Bronchial epithelial cell (primary cell): ENCODE measurements at regions not wholly inside any gene's neighbourhood (a gene's known extent, or its start where the extent isn't known, plus 50 kb on each side); places are given as distances from the start of the nearest gene placed in this dataset.

Experiments used
- DNase-seq: peaks from one replicate; pipeline ENCODE4 v3.0.0-alpha.2; 2010; ENCODE audit warnings: low read depth
- FAIRE-seq: peaks from 2 replicates; lab custom pipeline; 2011; peaks lifted over from hg19 to GRCh38; lab: Jason Lieb, UNC
- H3K27me3 ChIP-seq: 2 replicates; pipeline ENCODE4 v1.5.1; 2011; ENCODE audit warnings: low read length; ENCODE audit not compliant: control insufficient read depth, insufficient read depth
- H3K36me3 ChIP-seq: 2 replicates; pipeline ENCODE4 v1.5.1; 2011; ENCODE audit warnings: low read length; ENCODE audit not compliant: control insufficient read depth, insufficient read depth
- H3K4me3 ChIP-seq: 2 replicates; pipeline ENCODE4 v1.5.1; 2011; ENCODE audit warnings: mild to moderate bottlenecking, low read depth, low read length, control low read depth
- TF ChIP-seq, protein P1 (sequence below): IDR thresholded peaks from 2 replicates; pipeline ENCODE4 v1.5.1; 2011; ENCODE audit warnings: mild to moderate bottlenecking, moderate library complexity, low read length, control low read depth, inconsistent platforms; ENCODE audit not compliant: insufficient read depth, severe bottlenecking

DNA sequence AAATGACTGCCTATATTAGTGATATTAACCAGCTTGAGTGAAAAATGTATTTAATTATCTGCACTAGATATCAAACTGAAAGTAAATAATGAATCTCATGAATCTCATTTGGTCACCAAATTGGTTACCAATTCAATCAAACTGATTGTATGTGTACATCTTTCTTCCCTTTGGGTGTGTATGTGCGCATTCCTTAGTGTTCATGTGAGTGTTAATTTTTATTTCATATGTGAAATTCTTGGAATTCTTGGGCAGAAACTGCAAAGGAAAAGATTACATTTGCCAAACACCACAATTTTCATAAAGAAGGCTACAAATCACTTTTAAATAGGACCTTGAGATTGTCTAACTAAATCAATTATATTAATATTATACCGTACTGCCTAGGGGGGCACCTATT lies 648.4 kb upstream of the MARCKS start:
- Histone ChIP-seq H3K36me3 (no peaks in the 10 kb centered on the region), H3K27me3 (no peaks in the 10 kb centered on the region), H3K4me3 (no peak overlapping the region)
- no peak for DNase-seq
- no peak for FAIRE-seq
- TF ChIP-seq, protein P1, sequence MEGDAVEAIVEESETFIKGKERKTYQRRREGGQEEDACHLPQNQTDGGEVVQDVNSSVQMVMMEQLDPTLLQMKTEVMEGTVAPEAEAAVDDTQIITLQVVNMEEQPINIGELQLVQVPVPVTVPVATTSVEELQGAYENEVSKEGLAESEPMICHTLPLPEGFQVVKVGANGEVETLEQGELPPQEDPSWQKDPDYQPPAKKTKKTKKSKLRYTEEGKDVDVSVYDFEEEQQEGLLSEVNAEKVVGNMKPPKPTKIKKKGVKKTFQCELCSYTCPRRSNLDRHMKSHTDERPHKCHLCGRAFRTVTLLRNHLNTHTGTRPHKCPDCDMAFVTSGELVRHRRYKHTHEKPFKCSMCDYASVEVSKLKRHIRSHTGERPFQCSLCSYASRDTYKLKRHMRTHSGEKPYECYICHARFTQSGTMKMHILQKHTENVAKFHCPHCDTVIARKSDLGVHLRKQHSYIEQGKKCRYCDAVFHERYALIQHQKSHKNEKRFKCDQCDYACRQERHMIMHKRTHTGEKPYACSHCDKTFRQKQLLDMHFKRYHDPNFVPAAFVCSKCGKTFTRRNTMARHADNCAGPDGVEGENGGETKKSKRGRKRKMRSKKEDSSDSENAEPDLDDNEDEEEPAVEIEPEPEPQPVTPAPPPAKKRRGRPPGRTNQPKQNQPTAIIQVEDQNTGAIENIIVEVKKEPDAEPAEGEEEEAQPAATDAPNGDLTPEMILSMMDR, result no peak

DNA sequence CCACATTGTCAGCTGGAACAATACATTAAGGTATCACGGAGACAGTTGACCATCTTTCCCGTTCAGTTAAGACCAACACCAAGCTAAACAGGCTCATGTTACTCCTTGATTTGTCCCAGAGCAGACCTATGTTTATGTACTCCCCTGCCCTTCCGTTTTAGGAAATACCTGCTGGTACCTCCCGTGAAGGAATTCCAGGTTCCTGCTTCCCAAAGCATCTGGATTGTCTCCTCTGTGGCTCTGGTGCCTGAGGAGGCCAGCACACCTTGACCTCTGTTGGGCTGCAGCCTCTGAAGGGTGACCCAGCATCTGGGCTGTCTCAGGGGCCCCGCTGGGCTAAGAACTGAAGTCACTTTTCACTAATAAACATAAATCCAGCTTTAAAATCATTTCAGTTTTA lies 647.8 kb upstream of the MARCKS start:
- DNase-seq (no peak), FAIRE-seq (no peak)
- H3K36me3 ChIP-seq, result no peaks in the 10 kb centered on the region
- TF ChIP-seq, protein P1, result no peak
- H3K4me3 ChIP-seq, result no peak overlapping the region
- H3K27me3 ChIP-seq, result no peaks in the 10 kb centered on the region

DNA sequence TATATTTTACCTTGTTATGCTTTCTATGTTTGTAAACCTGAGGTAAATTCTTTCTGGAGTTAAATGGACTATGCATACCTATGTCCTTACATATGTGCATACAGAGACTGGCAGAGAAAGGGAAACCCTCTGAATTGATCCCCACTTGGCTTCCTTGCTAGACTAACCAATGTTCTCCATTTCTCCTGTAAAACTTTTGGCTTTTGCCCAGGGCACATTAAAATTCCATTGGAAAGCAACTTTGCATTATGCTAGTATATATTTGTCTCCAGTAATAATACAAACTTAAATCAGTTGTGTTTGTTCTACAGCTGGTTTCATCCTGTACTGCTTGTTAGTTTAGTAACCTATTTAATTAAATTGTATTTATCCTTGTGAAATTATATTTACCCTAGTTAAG lies 646.0 kb upstream of the MARCKS start:
- no peaks in the 10 kb centered on the region for H3K36me3 ChIP-seq
- no peak for DNase-seq
- H3K27me3 ChIP-seq, result no peaks in the 10 kb centered on the region
- no peak for FAIRE-seq
- no peak overlapping the region for H3K4me3 ChIP-seq
- TF ChIP-seq, protein P1, result no peak

DNA sequence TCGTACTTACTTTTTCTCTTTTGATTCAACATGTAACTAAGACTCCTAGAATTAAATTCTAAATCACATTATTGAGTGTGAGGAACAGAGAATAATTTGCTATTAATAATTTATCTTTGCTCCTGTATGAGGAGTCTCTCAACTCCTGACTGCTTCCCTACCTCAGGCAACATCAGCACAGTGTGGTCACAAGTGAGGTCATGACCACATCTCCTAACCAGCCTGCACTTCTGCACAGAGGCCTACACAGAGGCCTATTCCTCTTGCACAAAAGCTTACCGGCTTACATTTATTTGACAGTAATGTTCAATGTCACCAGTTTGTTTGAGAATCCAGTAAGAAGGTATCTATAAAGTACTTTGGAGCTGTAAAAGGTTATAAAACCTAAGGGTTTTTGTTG lies 637.4 kb upstream of the MARCKS start:
- Histone ChIP-seq H3K27me3 (no peaks in the 10 kb centered on the region), H3K4me3 (no peak overlapping the region), H3K36me3 (no peaks in the 10 kb centered on the region)
- DNase-seq (no peak), FAIRE-seq (no peak)
- TF ChIP-seq, protein P1, result no peak

DNA sequence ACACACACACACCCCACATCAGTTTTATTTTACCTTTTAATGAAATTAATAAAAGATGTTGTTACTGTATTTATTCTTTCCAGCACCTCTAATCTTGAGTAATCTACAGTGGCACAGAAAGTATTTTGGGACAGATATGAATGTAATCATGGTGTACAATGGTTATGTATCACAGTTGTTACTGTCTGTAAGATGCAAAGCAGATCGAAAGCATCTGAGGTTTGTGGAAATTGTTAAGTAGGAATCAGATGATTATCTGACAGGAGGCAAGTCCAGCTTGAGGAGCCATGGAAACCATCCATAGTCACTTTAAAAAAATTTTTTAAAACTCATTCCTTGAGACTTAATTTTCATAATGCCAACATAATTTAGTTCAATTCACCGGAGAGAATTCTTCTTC lies 636.3 kb upstream of the MARCKS start:
- FAIRE-seq (no peak), DNase-seq (no peak)
- TF ChIP-seq, protein P1, result no peak
- Histone ChIP-seq H3K4me3 (no peak overlapping the region), H3K36me3 (no peaks in the 10 kb centered on the region), H3K27me3 (no peaks in the 10 kb centered on the region)

DNA sequence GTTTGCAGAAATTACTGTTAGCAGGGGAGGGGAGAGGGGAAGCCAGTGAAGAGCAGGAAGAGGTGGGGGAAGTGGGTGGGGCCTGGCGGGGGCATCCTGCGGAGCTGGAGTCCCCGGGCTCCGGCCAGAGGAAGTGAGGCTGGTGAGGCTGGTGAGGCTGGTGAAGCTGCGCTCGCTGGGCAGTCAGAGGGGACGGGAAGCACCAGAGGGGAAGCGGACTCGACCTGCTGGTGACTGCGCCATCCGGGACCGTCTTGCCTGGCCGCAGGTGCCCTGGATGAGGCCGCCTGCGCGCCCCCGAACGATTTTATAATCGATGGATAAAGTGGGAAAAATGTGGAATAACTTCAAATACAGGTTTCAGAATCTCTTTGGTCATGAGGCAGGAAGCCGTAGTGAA lies 635.3 kb upstream of the MARCKS start:
- no peak overlapping the region for H3K4me3 ChIP-seq
- no peak for FAIRE-seq
- TF ChIP-seq, protein P1, result no peak
- no peak for DNase-seq
- H3K27me3 ChIP-seq, result no peaks in the 10 kb centered on the region
- no peaks in the 10 kb centered on the region for H3K36me3 ChIP-seq
